H1 (cell line): ENCODE measurements at regions not wholly inside any gene's neighbourhood (a gene's known extent, or its start where the extent isn't known, plus 50 kb on each side); places are given as distances from the start of the nearest gene placed in this dataset.

ENCODE experiments used
- CTCF ChIA-PET: fragments of 300-600 bp; sonication (Branson Sonifier 250); formaldehyde crosslinking; loops from one replicate; lab custom pipeline; 2021; ENCODE audit not compliant: partially characterized antibody; lab: Charles Lee
- POLR2A ChIA-PET: fragments of 300-600 bp; sonication (Branson Sonifier 250); formaldehyde crosslinking; loops from one replicate; lab custom pipeline; 2021; ENCODE audit warnings: inconsistent platforms; ENCODE audit not compliant: partially characterized antibody; lab: Charles Lee
- DNase-seq, 2 experiments: peaks; one replicate each; pipeline versions ENCODE4 v3.0.0 to v3.0.0-alpha.2; 2010 to 2022; ENCODE audit warnings: low spot score in 2 of 2, low read depth in 1 of 2, mixed read lengths in 1 of 2
- FAIRE-seq: peaks from 2 replicates; lab custom pipeline; 2011; peaks lifted over from hg19 to GRCh38; lab: Jason Lieb, UNC
- H2AFZ ChIP-seq: 2 replicates; pipeline ENCODE4 v1.8.1; 2012; ENCODE audit warnings: low read length, inconsistent platforms
- H2AK5ac ChIP-seq: 2 replicates; pipeline ENCODE4 v1.6.1; 2013; ENCODE audit warnings: low read depth, low read length
- H2BK120ac ChIP-seq: replicated peaks from 2 replicates; pipeline ENCODE3; 2013; ENCODE audit warnings: low read depth, low read length, inconsistent platforms
- H2BK12ac ChIP-seq: 2 replicates; pipeline ENCODE4 v1.6.1; 2013; ENCODE audit warnings: low read depth, low read length
- H2BK15ac ChIP-seq: 2 replicates; pipeline ENCODE4 v1.6.1; 2013; ENCODE audit warnings: low read length
- H2BK20ac ChIP-seq: 2 replicates; pipeline ENCODE4 v1.6.1; 2013; ENCODE audit warnings: low read length
- H2BK5ac ChIP-seq: 2 replicates; pipeline ENCODE4 v1.6.1; 2013; ENCODE audit warnings: low read depth, low read length
- H3K14ac ChIP-seq: 2 replicates; pipeline ENCODE4 v1.6.1; 2013; ENCODE audit warnings: inconsistent platforms; ENCODE audit not compliant: insufficient read length
- H3K18ac ChIP-seq: 2 replicates; pipeline ENCODE4 v1.6.1; 2013; ENCODE audit warnings: low read length; ENCODE audit errors: extremely low read depth
- H3K23ac ChIP-seq: 2 replicates; pipeline ENCODE4 v1.6.1; 2013; ENCODE audit warnings: inconsistent platforms; ENCODE audit not compliant: insufficient read length
- H3K23me2 ChIP-seq: 2 replicates; pipeline ENCODE4 v1.6.1; 2013; ENCODE audit warnings: low read depth, low read length
- H3K27ac ChIP-seq: 2 replicates; pipeline ENCODE4 v1.6.1; 2011; ENCODE audit warnings: low read depth, low read length, inconsistent platforms
- H3K27me3 ChIP-seq, 4 experiments: replicated peaks in 1 of 4; 1 replicate in 1 of 4; 2 replicates in 3 of 4; pipeline versions ENCODE4 v1.6.1 to v1.8.1; 2011 to 2013; ENCODE audit warnings: low read length in 3 of 4, mild to moderate bottlenecking in 3 of 4, inconsistent platforms in 2 of 4, mixed read lengths in 2 of 4, moderate library complexity in 1 of 4; ENCODE audit not compliant: control insufficient read depth in 3 of 4, insufficient read depth in 3 of 4; ENCODE audit errors: extremely low read depth in 1 of 4
- H3K36me3 ChIP-seq, 4 experiments: 2 replicates each; pipeline versions ENCODE4 v1.6.1 to v1.8.1; 2011 to 2013; ENCODE audit warnings: mild to moderate bottlenecking in 4 of 4, low read length in 3 of 4, moderate library complexity in 2 of 4, control low read depth in 1 of 4, inconsistent platforms in 1 of 4; ENCODE audit not compliant: insufficient read depth in 4 of 4, control insufficient read depth in 2 of 4
- H3K4ac ChIP-seq: replicated peaks from 2 replicates; pipeline ENCODE3; 2013; ENCODE audit warnings: low read length, low read depth, mixed read lengths, inconsistent platforms; ENCODE audit not compliant: insufficient read length
- H3K4me1 ChIP-seq, 4 experiments: replicated peaks in 1 of 4; 1 replicate in 1 of 4; 2 replicates in 3 of 4; pipeline versions ENCODE4 v1.6.1 to v1.8.1; 2011 to 2013; ENCODE audit warnings: low read length in 3 of 4, inconsistent platforms in 2 of 4, mixed read lengths in 1 of 4; ENCODE audit not compliant: insufficient read depth in 4 of 4, control insufficient read depth in 3 of 4
- H3K4me2 ChIP-seq, 2 experiments: 2 replicates each; pipeline versions ENCODE4 v1.6.1 to v1.8.1; 2011 to 2013; ENCODE audit warnings: low read depth in 2 of 2, low read length in 2 of 2, control low read depth in 1 of 2, inconsistent platforms in 1 of 2, mild to moderate bottlenecking in 1 of 2; ENCODE audit not compliant: insufficient read depth in 1 of 2
- H3K4me3 ChIP-seq, 4 experiments: fragments of 200-600, 300-600 bp in 1 of 4; sonication (generic), shearing (Covaris generic), sonication (Bioruptor Twin) in 1 of 4; 2 replicates each; pipeline versions ENCODE4 v1.5.1 to v1.8.1; 2011 to 2016; ENCODE audit warnings: low read length in 4 of 4, low read depth in 3 of 4, control low read depth in 2 of 4, inconsistent platforms in 2 of 4, mild to moderate bottlenecking in 2 of 4, mixed read lengths in 1 of 4, moderate library complexity in 1 of 4; ENCODE audit not compliant: insufficient read depth in 2 of 4; ENCODE audit errors: extremely low read depth in 1 of 4
- H3K56ac ChIP-seq: replicated peaks from 2 replicates; pipeline ENCODE3; 2013; ENCODE audit warnings: low read depth, mild to moderate bottlenecking, mixed read lengths, low read length, inconsistent platforms; ENCODE audit not compliant: insufficient read length
- H3K79me1 ChIP-seq: 2 replicates; pipeline ENCODE4 v1.6.1; 2013; ENCODE audit warnings: low read depth, low read length, control low read depth
- H3K79me2 ChIP-seq, 2 experiments: 2 replicates each; pipeline versions ENCODE4 v1.6.1 to v1.8.1; 2012 to 2013; ENCODE audit warnings: low read length in 2 of 2, mild to moderate bottlenecking in 2 of 2, inconsistent platforms in 1 of 2; ENCODE audit not compliant: insufficient read depth in 2 of 2, control insufficient read depth in 1 of 2
- H3K9ac ChIP-seq, 4 experiments: replicated peaks in 1 of 4; 1 replicate in 1 of 4; 2 replicates in 3 of 4; pipeline versions ENCODE4 v1.6.1 to v1.8.1; 2011 to 2013; ENCODE audit warnings: low read depth in 3 of 4, low read length in 3 of 4, control low read depth in 2 of 4, mild to moderate bottlenecking in 2 of 4, moderate library complexity in 2 of 4, inconsistent platforms in 1 of 4; ENCODE audit errors: extremely low read depth in 1 of 4
- H3K9me3 ChIP-seq, 2 experiments: 2 replicates each; pipeline versions ENCODE4 v1.6.1 to v1.8.1; 2012 to 2013; ENCODE audit warnings: mild to moderate bottlenecking in 2 of 2, moderate library complexity in 2 of 2, control low read depth in 1 of 2, inconsistent platforms in 1 of 2, low read depth in 1 of 2, low read length in 1 of 2, mixed read lengths in 1 of 2; ENCODE audit not compliant: insufficient read depth in 2 of 2
- H4K20me1 ChIP-seq, 2 experiments: replicated peaks in 1 of 2; 2 replicates each; pipeline versions ENCODE3 to v1.8.1; 2011 to 2013; ENCODE audit warnings: inconsistent platforms in 2 of 2, low read length in 2 of 2, mild to moderate bottlenecking in 1 of 2; ENCODE audit not compliant: insufficient read depth in 2 of 2, control insufficient read depth in 1 of 2
- H4K5ac ChIP-seq: 2 replicates; pipeline ENCODE4 v1.6.1; 2013; ENCODE audit warnings: low read length, low read depth, mixed read lengths, inconsistent platforms; ENCODE audit not compliant: insufficient read length
- H4K8ac ChIP-seq: 2 replicates; pipeline ENCODE4 v1.8.0; 2013; ENCODE audit warnings: mild to moderate bottlenecking, moderate library complexity, low read length, inconsistent platforms; ENCODE audit not compliant: insufficient read depth; ENCODE audit errors: extremely low read depth
- H4K91ac ChIP-seq: replicated peaks from 2 replicates; pipeline ENCODE3; 2013; ENCODE audit warnings: low read length, mixed read lengths, inconsistent platforms; ENCODE audit not compliant: insufficient read length
- ATF2 ChIP-seq: IDR thresholded peaks from 2 replicates; pipeline ENCODE4 v1.6.1; 2012; ENCODE audit warnings: low read length, inconsistent platforms
- TBP ChIP-seq: IDR thresholded peaks from 2 replicates; pipeline ENCODE4 v1.6.1; 2011; ENCODE audit warnings: low read depth, low read length, improper control_type of control experiment
- WGBS, 2 experiments: shearing (Covaris generic) in 1 of 2; methylation state at CpG; one replicate each; pipeline versions ENCODE4 v1.1.6 to v1.1.7; 2013 to 2015; ENCODE audit warnings: low lambda C conversion rate in 2 of 2, mixed read lengths in 2 of 2, inconsistent platforms in 1 of 2, low coverage in 1 of 2, missing lambda C conversion rate in 1 of 2; ENCODE audit not compliant: insufficient replicate concordance in 2 of 2, insufficient coverage in 1 of 2, insufficient read length in 1 of 2; ENCODE audit errors: extremely low coverage in 1 of 2, missing lambda C conversion rate in 1 of 2; 5-methylcytosine and 5-hydroxymethylcytosine counted together

GRCh38 chr2:120994301-120994995, 258.8 kb downstream of the GLI2 start:
- Histone ChIP-seq H2BK12ac (no peak overlapping the region), H3K79me1 (no peaks in the 10 kb centered on the region), H3K79me2 (no peaks in the 10 kb centered on the region), H2AFZ (no peak overlapping the region), H3K9ac (no peak overlapping the region), H3K36me3 (peaks cover 2 to 24% (median 14%) of the 10 kb centered on the region in 4 experiments; a peak in 7 of 8 replicates), H4K8ac (no peak overlapping the region), H3K23me2 (no peaks in the 10 kb centered on the region), H2BK5ac (no peak overlapping the region), H3K56ac (no peak overlapping the region), H3K4me3 (no peak overlapping the region), H2BK20ac (no peak overlapping the region), H2BK15ac (no peak overlapping the region), H3K4me2 (no peak overlapping the region), H3K27me3 (no peaks in the 10 kb centered on the region)
- POLR2A ChIA-PET = interaction anchor here (1.5 to 3.5 kb wide), 2 partner anchors 10 to 81 kb away, joined by 4 to 12 read pairs; no protein-coding TSS in a partner anchor
- no peak for TF ChIP-seq ATF2
- no peak for TF ChIP-seq TBP
- TF ChIP-seq, all 59 proteins: peak for 0
- Histone ChIP-seq H3K14ac (no peak overlapping the region), H3K4ac (no peak overlapping the region), H4K20me1 (peaks cover 0 to 3% of the 10 kb centered on the region in 2 experiments), H3K18ac (no peak overlapping the region), H3K4me1 (no peaks in the 10 kb centered on the region; a peak in 1 of 7 replicates), H3K23ac (no peak overlapping the region), H4K91ac (no peak overlapping the region), H4K5ac (no peak overlapping the region), H3K27ac (no peak overlapping the region), H2AK5ac (no peak overlapping the region), H3K9me3 (no peaks in the 10 kb centered on the region), H2BK120ac (no peak overlapping the region)
- no peak for FAIRE-seq
- CTCF ChIA-PET = interaction anchor here (0.9 to 2.0 kb wide), 9 partner anchors 10 to 298 kb away, joined by 3 to 9 read pairs (median 4); no protein-coding TSS in a partner anchor
- peak in 1 of 2 experiments; percentile 39 for DNase-seq
- WGBS, 2 experiments = 95% methylated on average over 14 of the region's 14 CpGs; no CpG with 5 or more reads in 1 of the 2 experiments
